Anterior cingulate cortex (tissue), 58 donors: ENCODE measurements at regions not wholly inside any gene's neighbourhood (a gene's known extent, or its start where the extent isn't known, plus 50 kb on each side); places are given as distances from the start of the nearest gene placed in this dataset.
"Not testable (repeated sequence)": the region's sequence is repeated elsewhere in the genome, so short reads cannot be mapped to it uniquely, and the experiment has no call there.

Source experiments
- DNase-seq, 58 donors: peaks; one replicate each; lab custom pipeline; 2025; lab: John Stamatoyannopoulos, UW

DNA sequence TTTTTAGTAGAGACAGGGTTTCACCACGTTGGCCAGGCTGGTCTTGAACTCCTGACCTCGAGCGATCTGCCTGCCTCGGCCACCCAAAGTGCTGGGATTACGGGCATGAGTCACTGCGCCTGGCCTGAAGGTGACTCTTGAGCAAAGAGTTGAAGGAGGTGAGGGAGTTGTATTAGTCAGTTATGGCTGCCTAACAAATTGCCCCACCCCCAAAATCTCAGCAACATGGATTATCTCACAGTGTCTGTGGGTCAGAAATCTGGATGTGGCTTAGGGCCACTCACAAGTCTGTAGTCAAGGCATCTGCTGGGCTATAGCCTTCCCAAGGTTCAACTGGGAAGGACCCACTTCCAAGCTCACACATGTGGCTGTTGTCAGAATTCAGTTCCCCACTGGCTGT lies 52.8 kb upstream of the ADGRE5 start:
- no peak for DNase-seq

DNA sequence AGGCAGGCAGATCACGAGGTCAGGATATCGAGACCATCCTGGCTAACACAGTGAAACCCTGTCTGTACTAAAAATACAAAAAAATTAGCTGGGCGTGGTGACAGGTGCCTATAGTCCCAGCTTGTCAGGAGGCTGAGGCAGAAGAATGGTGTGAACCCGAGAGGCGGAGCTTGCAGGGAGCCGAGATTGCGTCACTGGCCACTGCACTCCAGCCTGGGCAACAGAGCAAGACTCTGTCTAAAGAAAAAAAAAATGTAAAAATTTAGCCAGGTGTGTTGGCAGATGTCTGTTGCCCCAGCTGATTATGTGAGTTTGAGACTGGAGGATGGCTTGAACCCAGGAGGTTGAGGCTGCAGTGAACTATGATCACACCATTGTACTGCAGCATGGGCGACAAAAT lies 54.2 kb upstream of the ADGRE5 start:
- DNase-seq = not testable (repeated sequence)

DNA sequence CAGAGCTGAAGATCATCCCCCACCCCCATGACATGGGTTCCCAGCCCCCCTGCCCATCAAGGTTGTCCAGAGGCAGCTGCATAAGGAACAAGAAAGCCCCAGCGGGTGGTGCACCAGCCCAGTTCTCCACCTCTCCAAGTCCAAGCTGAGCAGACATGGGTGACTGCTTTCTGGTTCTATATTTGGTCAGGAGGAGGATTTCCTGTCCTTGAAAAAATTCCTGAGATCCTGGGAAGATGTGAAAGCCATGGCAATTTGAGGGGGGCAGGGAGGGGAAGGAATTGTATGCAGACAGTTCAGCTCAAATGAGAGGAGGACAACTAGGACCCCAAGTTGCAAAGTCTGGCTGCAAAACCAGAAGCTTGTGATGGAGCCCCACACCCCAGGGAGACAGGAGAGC lies 55.4 kb upstream of the ADGRE5 start:
- DNase-seq = no peak

DNA sequence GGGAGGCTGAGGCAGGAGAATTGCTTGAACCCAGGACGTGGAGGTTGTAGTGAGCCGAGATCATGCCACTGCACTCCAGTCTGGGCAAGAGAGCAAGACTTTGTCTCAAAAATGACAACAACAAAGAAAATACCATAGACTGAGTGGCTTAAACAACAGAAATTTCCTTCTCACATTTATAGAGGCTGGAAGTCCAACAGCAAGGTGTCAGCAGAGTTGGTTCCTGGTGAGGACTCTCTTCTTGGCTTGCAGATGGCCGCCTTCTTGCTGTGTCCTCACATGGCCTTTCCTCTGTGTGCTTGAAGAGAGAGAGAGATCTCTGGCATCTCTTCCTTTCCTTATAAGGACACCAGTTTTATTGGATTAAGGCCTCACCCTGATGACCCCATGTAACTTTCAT lies 56.1 kb upstream of the ADGRE5 start:
- no peak for DNase-seq

DNA sequence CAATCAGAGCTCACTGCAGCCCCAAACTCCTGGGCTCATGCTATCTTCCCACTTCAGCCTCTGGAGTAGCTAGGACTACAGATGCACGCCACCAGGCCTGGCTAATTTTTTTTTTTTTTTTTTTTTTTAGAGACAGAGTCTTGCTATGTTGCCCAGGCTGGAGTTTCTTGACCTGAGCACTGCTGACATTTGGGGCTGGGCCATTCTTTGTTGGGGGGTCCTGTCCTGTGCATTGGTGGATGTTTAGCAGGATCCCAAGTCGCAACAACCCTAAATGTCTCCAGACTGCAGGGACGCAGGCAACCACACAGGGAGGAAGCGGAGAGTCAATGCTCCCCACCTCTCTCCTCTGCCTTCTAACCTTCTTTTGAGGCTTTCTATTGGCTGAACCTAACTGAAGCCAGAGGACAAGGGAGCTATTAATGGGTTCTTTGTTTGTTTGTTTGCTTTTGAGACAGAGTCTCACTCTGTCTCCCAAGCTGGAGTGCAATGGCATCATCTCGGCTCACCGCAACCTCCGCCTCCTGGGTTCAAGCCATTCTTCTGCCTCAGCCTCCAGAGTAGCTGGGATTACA lies 58.3 kb upstream of the ADGRE5 start:
- DNase-seq = no peak

DNA sequence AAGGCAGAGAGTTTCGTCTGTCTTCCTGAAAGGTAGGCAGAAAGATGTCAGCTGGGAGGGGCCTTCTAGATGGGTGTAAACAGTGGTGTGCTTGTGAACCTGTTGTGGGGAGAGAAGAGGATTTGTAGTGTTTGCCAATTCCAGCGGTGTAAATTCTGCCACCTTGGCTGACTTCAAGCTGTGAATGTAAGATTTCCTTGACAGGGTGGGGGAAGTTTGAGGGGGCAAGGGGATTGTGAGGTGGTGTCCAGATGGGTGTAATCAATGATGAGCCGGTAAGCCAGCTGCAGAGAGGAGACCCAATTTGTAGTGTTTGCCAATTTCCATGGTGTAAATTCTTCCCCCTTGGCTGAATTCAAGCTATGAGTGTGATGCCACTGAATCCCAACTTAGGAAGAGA lies 61.0 kb upstream of the ADGRE5 start:
- no peak for DNase-seq

DNA sequence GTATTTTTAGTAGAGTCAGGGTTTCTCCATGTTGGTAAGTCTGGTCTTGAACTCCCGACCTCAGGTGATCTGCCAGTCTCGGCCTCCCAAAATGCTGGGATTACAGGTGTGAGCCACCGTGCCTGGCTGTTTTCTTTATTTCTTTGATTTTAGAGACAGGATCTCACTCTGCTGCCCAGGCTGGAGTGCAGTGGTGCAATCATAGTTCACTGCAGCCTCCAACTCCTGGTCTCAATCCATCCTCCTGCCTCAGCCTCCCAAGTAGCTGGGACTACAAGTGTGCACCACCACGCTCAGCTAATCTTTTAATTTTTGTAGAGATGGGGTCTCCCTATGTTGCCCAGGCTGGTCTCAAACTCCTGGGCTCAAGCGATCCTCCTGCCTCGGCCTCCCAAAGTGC lies 61.5 kb upstream of the ADGRE5 start:
- not testable (repeated sequence) for DNase-seq

DNA sequence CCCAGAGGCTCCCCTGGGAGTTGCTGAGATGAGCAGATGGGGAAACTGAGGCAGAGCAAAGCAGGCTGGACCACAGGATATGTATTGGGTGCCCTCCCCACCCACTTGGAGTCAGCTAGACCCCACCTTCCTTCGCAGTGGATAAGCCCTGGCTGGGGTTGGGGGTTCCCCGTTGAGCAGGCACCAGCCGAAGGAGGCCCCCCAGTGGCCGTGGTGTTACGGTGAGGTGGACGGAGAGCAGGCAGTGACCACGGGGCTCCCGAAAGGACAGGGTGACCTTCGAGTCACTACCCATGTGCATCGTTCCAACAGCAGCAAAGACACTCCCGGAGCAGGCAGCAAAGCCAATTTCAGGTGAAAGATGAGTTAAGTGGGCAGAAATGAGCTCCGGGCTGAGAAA lies 62.4 kb upstream of the ADGRE5 start:
- DNase-seq = peak in 3 of 58 donors; percentile 2 to 13 (median 4)

DNA sequence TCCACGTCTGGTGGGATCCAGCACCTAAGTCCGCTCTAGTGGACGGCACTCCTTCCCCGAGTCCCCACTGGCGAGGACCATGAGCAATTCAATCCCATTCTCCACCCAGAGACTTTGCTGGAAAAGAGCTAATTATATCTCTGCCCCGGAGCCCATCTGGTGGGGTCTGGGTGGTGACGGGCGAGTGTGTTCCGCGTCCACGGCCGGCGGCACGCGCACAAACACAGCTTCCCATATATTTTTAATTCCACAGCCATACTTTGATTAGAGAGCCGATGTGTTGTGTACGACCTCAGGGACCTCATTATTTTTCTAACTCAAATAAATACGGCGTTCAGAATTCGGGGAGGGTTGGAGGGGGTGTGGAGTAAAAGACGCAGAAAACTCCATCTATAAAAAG lies 64.1 kb upstream of the ADGRE5 start:
- DNase-seq = no peak

DNA sequence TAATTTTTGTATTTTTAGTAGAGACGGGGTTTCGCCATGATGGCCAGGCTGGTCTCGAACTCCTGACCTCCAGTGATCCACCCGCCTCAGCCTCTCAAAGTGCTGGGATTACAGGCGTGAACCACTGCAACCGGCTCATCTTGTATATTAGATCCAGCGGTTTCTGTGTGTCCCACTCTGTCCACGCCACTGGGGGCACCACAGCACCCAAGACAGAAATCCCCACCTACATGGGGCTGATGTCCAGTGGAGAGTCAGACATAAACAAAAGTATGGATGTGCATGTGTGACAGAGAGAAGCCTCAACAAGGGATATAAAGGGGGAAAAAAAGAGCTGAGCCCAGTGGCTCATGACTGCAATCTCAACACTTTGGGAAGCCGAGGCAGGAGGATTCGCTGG lies 65.8 kb upstream of the ADGRE5 start:
- DNase-seq = no peak

DNA sequence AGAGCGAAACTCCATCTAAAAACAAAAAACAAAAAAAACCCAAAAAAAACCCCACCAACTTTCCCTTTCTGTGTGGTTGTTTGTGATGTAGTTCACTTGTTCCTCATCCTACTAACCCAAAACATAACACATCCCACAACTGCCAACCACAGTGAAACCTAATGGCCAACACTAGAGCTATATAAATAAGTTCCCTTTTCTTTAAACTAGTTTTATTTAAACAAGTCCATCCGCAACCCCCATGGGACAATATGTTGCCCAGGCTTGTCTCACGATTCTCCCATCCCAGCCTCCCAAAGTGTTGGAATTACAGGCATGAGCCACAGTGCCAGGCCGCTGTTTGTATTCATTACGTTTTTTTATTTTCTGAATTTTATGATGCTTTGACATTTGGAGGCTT lies 71.2 kb upstream of the ADGRE5 start:
- DNase-seq = no peak

DNA sequence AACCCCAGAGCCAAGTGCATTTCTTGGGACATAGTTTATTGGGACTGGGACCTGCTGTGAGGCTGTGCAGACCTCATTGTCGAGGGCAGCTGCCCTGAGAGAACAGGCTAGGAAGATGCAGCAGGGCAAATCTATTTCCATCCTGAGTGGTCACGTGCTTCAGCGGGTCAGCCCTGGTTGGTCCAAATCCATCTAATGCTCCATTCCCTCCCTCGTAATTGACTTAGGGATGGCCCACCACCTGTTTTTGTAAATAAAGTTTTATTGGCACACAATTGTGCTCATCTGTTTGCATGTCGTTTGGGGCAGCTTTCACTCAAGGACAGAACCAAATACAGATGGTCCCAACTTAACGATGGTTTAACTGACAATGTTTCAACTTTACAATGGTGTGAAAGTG lies 75.5 kb upstream of the ADGRE5 start:
- no peak for DNase-seq

DNA sequence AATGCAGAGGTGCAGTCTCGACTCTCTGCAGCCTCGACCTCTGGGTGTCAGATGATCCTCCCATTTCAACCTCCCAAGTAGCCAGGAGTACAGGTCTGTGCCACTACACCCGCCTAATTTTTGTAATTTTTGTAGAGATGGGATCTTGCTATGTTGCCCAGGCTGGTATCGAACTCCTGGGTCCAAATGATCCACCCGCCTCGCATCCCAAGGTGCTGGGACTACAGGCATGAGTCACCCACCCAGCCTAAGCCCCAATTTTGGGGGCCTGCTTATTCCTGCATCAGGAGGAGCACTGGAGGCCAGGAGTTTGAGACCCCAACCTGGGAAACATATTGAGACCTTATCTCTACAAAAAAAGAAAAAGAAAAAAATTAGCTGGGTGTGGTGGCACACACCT lies 80.1 kb upstream of the ADGRE5 start:
- no peak for DNase-seq

DNA sequence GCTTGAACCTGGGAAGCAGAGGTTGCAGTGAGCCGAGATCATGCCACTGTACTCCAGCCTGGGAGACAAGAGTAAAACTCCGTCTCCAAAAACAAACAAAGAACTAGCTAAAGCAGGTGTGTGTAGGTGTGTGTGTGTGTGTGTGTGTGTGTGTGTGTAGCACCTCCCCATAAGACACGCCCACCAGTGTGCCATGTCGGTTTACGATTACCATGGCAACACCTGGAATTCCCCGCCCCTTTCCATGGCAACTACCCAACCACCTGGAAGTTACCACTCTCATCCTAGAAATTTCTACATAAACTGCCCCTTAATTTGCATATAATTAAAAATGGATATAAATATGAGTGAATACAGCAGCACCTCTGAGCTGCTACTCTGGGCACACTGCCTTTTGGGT lies 80.9 kb upstream of the ADGRE5 start:
- no peak for DNase-seq

DNA sequence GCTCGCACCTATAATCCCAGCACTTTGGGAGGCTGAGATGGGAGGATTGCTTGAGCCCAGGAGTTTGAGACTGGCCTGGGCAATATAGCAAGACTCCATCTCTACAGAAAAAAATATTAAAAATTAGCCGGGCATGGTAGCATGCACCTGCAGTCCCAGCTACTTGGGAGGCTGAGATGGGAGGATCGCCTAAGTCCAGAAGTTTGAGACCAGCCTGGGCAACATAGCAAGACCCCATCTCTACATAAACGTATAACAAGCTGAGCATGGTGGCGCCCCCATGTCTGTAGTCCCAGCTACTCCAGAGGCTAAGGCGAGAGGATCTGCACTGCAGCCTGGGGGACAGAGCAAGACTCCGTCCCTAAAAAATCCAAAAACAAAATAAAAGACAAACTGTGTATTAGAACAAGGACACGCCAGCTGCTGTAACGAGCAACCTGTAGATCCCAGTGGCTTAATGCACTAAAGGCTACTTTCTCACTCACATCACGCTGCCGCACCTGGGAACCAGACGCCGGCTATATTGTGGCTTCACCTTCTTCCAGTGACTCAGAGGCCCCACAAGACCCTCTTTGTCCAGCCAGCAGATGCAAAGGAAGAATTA lies 81.9 kb upstream of the ADGRE5 start:
- DNase-seq = not testable (repeated sequence)

DNA sequence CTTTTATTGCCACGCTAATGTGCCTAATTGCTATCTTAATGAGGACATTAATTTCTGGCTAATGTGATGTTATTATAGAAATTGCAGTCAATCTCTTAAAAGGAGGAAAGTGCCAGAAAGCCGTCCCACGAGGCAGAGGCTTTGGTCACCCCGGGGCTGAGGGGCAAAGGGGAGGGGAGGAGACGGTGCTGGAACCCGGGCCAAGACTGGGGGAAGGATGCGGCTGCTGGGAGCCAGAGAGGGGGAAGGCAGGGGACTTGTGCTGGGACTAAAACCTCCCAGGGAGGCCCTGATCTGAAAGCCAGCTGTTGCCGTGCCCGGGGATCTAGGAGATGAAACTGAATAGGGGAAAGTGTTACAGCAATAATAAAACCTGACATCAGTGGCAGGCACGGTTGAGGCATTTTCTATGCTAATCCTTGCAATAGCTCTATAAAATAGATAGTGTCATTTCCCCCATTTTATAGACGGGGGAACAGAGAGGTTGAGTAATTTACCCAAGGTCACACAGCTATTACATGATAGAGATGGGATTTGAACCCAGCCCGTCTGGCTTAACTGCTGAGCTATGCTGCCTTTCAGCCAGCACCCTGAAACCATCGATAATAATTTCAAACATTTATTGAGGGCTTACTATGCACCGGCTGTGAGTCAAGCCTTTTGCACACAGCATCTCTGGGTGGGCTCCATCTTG lies 83.2 kb upstream of the ADGRE5 start:
- peak in 17 of 58 donors; percentile 0 to 46 (median 7) for DNase-seq

DNA sequence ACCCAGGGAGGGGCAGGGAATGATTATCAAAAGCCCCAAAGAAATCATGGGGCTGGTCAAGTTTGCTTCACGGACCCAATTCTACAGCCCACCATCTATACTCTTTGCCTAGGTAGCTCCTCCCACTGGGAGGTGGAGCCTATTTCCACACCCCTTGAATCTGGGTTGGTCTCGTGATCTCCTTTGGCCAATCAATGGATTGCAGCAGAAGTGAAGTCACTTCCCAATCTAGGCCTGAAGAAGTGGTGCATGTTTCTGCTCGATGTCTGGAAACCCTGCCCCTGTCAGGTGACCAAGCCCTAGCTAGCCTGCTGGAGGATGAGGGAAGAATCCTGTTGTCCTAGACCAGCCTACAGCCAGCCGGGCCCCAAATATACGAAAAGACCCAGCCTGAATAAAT lies 86.3 kb upstream of the ADGRE5 start:
- not testable (repeated sequence) for DNase-seq

DNA sequence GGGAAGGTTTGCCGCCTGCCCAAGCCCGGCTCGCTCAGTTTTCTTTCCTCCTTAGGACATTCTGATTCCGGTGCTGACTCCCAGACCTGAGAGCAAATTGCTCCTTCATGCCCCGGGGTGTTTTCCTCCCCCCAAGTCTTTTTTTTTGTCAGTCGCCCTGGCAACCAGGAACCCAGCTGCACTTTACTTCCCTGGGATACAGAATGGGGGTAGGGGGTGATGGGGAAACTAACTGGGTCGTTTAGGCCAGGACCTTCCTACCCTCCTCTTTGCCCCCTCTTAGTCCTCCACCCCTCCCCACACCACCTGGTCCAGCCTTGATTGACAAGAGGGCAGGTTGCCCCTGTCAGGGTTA lies 87.5 kb upstream of the ADGRE5 start:
- not testable (repeated sequence) for DNase-seq

DNA sequence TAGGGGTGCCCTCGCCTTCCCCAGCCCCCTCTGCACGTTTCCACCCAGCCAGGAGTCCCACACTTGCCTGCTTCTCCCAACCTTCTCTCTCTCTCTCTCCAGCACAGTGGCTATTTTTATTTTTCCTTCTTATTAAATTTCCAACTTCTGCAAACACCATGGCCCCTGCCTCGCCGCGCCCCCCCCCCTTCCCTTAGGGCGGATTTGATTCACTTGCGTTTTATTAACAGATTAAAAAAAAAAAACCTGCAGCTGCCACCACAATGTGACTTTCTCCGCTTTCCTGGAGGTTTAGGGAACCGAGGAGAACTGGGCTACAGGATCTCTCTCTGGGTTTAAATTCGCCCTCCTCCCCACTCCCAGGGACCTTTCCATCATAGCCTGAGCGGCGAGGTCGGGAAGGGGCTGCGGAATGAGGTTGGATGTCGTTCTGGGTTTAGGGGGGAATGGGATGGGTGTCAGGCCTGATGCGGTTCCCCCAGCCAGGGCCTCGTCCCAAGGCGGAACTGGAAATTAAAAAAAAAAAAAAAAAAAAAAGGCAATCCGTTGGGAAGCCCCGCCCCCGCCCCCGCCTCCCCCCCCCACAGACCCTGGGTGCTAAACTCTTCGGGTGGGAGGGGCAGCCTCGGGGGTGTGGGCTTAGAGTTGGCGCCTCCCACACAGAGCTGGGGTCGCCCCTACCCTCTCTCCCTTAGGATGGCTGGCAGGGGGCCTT lies 87.3 kb upstream of the ADGRL1 start:
- DNase-seq = peak in 4 of 58 donors; percentile 1 to 28 (median 3)

DNA sequence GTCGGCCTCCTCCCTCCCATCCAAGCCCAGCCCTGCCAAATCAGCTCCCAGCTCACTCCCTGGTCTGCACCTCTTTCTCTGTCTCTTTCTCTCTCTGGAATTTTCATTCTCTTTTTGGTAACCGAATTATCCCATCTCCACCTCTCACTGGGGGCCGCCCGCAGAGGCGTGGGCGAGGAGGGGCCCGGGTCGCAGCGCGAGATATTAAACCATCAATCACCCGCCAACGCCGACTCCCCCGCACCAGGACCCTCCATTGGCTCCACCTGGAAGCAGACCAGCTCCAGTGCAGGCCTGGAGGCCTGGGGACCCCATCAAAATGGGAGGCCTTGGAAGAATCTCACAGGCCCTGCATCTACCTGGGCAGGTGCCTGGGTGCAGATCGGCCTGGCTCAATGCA lies 83.8 kb upstream of the ADGRL1 start:
- DNase-seq = not testable (repeated sequence)

DNA sequence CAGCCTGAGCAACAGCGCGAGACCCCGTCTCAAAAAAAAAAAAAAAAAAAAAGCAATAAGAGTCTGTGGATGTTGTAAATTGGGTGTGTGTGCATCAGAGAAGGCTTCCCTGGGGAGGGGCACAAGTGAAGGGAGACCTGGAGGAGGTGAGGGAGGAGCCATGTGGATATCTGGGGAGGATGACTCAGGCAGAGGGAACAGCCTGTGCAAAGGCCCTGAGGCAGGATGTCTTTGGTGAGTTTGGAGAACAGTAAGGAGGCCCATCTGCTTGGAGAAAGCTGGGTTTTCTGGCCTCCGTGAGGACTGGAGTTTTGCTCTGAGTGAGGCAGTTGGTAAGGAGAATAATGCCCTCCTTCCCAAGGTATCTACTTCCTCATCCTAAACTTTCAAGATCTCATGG lies 81.9 kb upstream of the ADGRL1 start:
- DNase-seq = not testable (repeated sequence)

DNA sequence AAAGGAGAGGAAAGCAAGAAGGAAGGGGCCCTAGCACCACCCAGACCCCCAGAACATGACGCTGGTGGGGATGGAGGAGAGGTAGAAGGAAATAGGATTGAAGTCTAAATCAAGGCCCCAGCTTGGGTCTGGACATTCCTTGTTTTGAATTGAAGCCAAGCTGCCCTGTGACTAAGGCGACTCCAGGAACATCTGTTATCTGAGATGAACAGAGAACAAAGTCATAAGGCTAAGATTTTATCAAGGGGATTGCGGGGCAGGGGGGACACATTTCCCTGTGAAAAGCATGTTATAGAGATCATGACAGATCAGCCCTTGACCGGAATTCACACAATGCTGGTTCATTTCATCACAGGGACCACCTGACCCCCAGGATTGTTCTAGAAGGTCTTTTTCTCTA lies 80.6 kb upstream of the ADGRL1 start:
- not testable (repeated sequence) for DNase-seq
